ENCODE measurements at regions not wholly inside any gene's neighbourhood (a gene's known extent, or its start where the extent isn't known, plus 50 kb on each side); places are given as distances from the start of the nearest gene placed in this dataset.

- no peak for TF ChIP-seq CTCF (IDR thresholded peaks at IDR 0.05)
- TF ChIP-seq POLR2A (IDR thresholded peaks at IDR 0.05) = no peak
These were observed 1022.0 kb downstream of the NCAM2 start for GRCh38 chr21:22020221-22020620.
